ENCODE measurements at regions not wholly inside any gene's neighbourhood (a gene's known extent, or its start where the extent isn't known, plus 50 kb on each side); places are given as distances from the start of the nearest gene placed in this dataset.

DNA sequence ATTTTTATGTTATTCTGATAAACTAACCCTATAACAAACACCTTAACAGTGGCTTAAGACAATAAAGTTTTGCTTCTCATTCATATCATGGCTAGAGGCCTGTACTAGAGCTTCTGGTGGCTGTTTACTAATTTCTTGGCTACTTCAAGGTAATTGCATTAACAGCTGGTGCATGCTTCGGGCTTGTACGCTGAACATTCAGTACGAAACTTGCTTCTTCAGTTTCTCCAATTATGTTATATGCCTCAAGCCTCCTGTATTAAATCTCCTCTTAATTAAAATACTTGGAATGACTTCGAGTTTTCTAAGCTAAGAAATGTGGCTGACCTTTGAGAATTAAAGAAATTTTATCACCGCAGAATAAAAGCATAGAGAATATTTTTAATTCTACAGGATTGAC lies 138.9 kb upstream of the TRAM1L1 start:
- TF ChIP-seq, protein P1, sequence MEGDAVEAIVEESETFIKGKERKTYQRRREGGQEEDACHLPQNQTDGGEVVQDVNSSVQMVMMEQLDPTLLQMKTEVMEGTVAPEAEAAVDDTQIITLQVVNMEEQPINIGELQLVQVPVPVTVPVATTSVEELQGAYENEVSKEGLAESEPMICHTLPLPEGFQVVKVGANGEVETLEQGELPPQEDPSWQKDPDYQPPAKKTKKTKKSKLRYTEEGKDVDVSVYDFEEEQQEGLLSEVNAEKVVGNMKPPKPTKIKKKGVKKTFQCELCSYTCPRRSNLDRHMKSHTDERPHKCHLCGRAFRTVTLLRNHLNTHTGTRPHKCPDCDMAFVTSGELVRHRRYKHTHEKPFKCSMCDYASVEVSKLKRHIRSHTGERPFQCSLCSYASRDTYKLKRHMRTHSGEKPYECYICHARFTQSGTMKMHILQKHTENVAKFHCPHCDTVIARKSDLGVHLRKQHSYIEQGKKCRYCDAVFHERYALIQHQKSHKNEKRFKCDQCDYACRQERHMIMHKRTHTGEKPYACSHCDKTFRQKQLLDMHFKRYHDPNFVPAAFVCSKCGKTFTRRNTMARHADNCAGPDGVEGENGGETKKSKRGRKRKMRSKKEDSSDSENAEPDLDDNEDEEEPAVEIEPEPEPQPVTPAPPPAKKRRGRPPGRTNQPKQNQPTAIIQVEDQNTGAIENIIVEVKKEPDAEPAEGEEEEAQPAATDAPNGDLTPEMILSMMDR (conservative IDR thresholded peaks at IDR 0.05; ENCODE audit: low read length), result no peak
- no peak for TF ChIP-seq EZH2phosphoT487 (IDR thresholded peaks at IDR 0.05; ENCODE audit: borderline replicate concordance, low read depth, low read length)
